ENCODE measurements at regions not wholly inside any gene's neighbourhood (a gene's known extent, or its start where the extent isn't known, plus 50 kb on each side); places are given as distances from the start of the nearest gene placed in this dataset.

- no peak for DNase-seq (ENCODE audit: low spot score)
Measured at GRCh38 chr17:34172390-34172918, 82.6 kb upstream of the CCL2 start.

- DNase-seq (ENCODE audit: low spot score) = no peak
Measured at GRCh38 chr17:34173241-34173640, 81.8 kb upstream of the CCL2 start.

DNA sequence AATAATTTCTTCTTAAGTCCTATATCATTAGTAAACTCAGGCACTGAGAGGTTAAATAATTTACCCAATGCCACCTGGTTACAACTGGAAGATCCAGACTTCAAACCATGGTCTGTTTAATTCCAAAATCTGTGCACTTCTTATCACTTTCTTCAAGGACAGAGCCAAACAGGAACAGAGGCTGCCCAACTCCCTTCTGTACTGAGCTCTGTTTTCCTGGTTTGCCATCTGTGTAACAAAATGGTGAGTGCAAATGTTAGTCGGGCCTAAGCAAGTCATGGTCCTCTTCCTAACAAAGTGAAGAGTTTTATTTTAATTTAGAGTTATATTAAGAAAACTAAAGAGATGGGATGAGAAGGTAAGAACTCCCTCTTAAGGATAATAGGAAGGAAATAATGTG is 80.6 kb upstream of the CCL2 start:
- DNase-seq (ENCODE audit: low spot score) = no peak

- no peak for DNase-seq (ENCODE audit: low spot score)
Measured at GRCh38 chr17:34176440-34176839, 78.6 kb upstream of the CCL2 start.

DNA sequence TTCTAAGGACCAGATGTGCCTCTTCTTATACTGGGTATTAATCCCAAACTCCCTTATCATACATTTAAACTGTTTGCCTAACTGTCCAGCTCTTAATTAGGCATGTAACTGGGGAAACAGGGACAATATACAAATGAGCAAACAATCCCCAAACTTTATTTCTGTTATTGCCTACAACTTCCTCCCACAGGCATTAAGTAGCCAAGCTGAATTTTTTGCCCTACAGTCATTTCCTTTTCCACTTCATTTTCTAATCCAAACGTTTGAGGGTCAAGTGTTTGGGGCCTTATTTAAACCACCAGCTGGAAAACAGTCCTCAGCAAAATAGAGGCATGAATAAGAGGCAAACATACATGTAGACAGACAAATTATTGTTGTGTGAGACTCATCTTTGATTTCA is 77.4 kb upstream of the CCL2 start:
- DNase-seq (ENCODE audit: low spot score) = no peak

- no peak for DNase-seq (ENCODE audit: low spot score)
Measured at GRCh38 chr17:34178092-34178491, 77.0 kb upstream of the CCL2 start.

DNA sequence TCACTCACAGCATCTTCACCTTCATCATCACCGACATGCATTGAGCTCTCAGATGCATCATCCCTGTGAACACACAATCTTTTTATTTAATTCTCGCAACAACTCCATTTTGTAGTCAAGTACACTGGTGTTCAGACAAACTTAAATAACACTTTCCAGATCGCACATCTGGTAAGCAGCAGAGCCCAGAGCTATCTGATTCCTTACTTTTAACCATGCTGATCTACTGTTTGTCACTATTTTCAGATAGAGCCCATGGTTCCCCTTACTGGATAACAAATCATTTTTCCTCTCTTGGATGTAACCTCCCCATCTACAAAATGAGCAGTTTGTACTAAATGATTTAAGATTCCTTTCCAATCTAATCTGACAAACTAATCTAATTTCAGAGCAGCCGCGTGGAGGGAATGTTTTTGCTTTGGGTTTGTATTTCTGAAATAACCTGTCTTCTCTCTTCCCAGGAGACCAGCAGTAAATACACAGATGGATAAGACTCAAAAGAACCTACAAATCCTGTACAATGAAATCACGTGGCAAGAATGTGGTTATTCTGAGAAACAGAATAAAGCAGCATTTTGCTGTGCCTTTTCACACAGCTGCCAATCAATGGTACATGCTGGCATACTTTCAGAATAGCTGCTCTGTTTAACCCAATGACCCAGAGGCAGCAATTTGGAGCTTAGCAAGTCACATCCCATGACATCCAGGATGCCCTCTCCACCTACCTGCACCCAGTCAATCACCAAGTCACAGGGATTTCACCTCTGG is 72.9 kb upstream of the CCL2 start:
- DNase-seq (ENCODE audit: low spot score) = no peak

GRCh38 chr17:34195987-34196386 is 59.1 kb upstream of the CCL2 start:
- no peak for DNase-seq (ENCODE audit: low spot score)

- DNase-seq (ENCODE audit: low spot score) = no peak
Measured at GRCh38 chr17:34198519-34198918, 56.6 kb upstream of the CCL2 start.

GRCh38 chr17:34199454-34199853 is 55.6 kb upstream of the CCL2 start:
- DNase-seq (ENCODE audit: low spot score) = no peak

DNA sequence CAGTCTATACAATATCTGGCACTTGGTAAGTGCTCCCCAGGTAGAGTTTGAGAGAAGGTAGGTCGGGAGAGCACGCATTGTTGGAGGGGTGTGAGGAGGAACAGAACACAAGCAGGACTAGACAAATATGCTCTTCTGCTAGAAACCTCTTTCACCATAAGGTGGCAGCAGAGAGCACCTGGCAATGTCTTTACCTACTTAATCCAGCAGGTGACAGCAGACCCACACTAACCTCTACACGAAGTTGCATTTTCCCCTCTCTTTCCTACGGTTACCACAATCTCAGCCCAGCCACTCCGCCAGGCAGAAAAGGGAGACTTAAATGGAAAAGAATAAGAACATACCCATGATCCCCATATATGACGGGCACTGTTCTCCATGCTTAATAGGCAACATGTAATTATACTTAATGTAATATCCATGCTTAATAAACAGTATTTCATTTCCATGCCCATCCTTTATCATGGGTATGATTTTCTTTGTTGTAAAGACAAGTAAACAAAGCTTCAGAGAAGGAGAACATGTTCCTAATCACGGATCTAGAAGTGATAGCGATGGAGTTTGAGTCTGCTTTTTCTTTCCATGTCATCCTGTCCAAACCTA is 55.1 kb upstream of the CCL2 start:
- DNase-seq (ENCODE audit: low spot score) = peak; percentile 82

- no peak for DNase-seq (ENCODE audit: low spot score)
Measured at GRCh38 chr17:34201225-34201624, 53.9 kb upstream of the CCL2 start.

- DNase-seq (ENCODE audit: low spot score) = no peak
Measured at GRCh38 chr17:34201767-34202166, 53.3 kb upstream of the CCL2 start.

GRCh38 chr17:34203018-34203638 is 52.0 kb upstream of the CCL2 start:
- DNase-seq (ENCODE audit: low spot score) = no peak

- DNase-seq (ENCODE audit: low spot score) = no peak
Measured at GRCh38 chr17:34204402-34204801, 50.7 kb upstream of the CCL2 start.

Data from mucosa of gallbladder (tissue), 1 donor.